Adrenal gland (tissue), 5 donors: ENCODE measurements at regions not wholly inside any gene's neighbourhood (a gene's known extent, or its start where the extent isn't known, plus 50 kb on each side); places are given as distances from the start of the nearest gene placed in this dataset.

Experiments
- CTCF ChIP-seq, 6 experiments: fragments of 450-650 bp in 4 of 6; fragments of 200-600 bp in 2 of 6; sonication (generic) in 1 of 6; IDR thresholded peaks; 1 replicate in 5 of 6; 2 replicates in 1 of 6; pipeline versions ENCODE4 v1.5.1 to v1.8.0; 2016 to 2021; ENCODE audit warnings: antibody characterized with exemption in 6 of 6, mild to moderate bottlenecking in 2 of 6, moderate library complexity in 1 of 6
- POLR2A ChIP-seq, 2 donors: fragments of 450-650 bp; IDR thresholded peaks; one replicate each; pipeline ENCODE4 v1.6.1; 2017; ENCODE audit warnings: antibody characterized with exemption in 2 of 2, mild to moderate bottlenecking in 2 of 2, moderate library complexity in 1 of 2
- donor health status: DM: no; HTN: no; CAD: no.

DNA sequence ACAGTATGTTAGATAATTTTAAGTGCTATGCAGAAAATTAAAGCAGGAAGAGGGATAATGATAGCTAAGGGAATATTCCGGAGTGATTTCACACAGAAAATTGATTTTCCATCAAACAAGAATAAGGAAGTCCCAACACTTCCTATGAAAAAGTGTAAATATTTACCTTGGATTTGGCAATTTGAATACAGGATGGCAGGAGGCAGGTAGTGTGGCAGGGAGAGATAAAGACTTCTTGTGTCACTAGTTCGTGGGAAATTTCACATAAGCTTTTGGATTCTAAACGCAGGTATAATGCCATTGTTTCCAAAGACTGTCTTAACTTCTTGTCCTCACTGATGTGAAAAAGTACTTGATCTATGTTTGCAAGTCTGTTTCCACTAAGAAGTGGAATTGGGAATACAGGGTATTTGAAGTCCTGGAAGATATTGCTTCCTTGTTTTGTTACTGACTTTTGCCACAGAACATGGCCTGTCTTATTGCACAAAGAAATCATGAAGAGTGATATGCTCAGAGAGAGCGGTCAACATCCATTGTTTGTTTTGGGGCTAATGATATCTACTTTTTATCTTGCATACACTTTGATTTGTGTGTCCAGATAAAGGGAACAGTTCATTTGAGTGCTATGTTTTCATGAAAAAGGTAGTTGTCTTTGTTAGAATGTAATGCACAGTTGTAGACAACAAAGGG is 1216.1 kb upstream of the FAM98A start:
- no peak for TF ChIP-seq CTCF (IDR thresholded peaks at IDR 0.05)
- no peak for TF ChIP-seq POLR2A (IDR thresholded peaks at IDR 0.05)
